ENCODE measurements at regions not wholly inside any gene's neighbourhood (a gene's known extent, or its start where the extent isn't known, plus 50 kb on each side); places are given as distances from the start of the nearest gene placed in this dataset.
A peak's percentile ranks its signal among the peaks of the same experiment; 100 is the strongest.

- TF ChIP-seq CTCF (IDR thresholded peaks at IDR 0.05; ENCODE audit: control insufficient read depth, insufficient read depth, low read depth, low read length, missing control alignments), result no peak
- DNase-seq (ENCODE audit: low read depth), result no peak
- H3K4me3 ChIP-seq (ENCODE audit: control insufficient read depth, low read depth, low read length), result no peak overlapping the region
Measured at GRCh38 chr7:142414135-142414534, 156.3 kb upstream of the PRSS58 start.

- no peak for DNase-seq (ENCODE audit: low read depth)
- no peak for TF ChIP-seq CTCF (IDR thresholded peaks at IDR 0.05; ENCODE audit: control insufficient read depth, insufficient read depth, low read depth, low read length, missing control alignments)
Measured at GRCh38 chr7:142413280-142414000, 155.6 kb upstream of the PRSS58 start.

GRCh38 chr7:142412551-142413193 is 154.8 kb upstream of the PRSS58 start:
- TF ChIP-seq CTCF (IDR thresholded peaks at IDR 0.05; ENCODE audit: control insufficient read depth, insufficient read depth, low read depth, low read length, missing control alignments), result peak; percentile 86
- DNase-seq (ENCODE audit: low read depth), result peak; percentile 20

More at GRCh38 chr7:142413280-142414000, 155.6 kb upstream of the PRSS58 start:
- no peak overlapping the region for H3K4me3 ChIP-seq (ENCODE audit: control insufficient read depth, low read depth, low read length)

DNA sequence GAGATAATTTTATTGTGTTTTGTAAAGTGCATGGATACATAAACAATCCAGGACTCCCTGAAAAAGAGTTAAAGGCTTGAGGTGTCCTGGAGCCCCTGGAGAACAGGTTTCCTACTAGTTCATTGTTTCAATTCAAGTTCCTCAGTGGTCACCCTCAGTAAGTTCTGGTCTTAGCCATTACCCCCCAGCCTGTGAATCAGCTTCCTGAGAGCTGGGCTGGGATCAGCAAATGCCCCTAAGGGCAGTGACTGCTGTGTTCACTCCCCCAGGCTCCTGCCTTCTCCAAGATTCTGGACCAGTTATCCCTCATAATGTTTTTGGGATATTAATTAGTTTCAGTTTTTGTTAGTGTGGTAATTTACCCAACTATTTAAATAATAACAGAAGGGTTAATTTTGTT is 151.6 kb upstream of the PRSS58 start:
- no peak for TF ChIP-seq CTCF (IDR thresholded peaks at IDR 0.05; ENCODE audit: control insufficient read depth, insufficient read depth, low read depth, low read length, missing control alignments)
- DNase-seq (ENCODE audit: low read depth), result no peak
- no peak overlapping the region for H3K4me3 ChIP-seq (ENCODE audit: control insufficient read depth, low read depth, low read length)

More at GRCh38 chr7:142412551-142413193, 154.8 kb upstream of the PRSS58 start:
- H3K4me3 ChIP-seq (ENCODE audit: control insufficient read depth, low read depth, low read length), result no peak overlapping the region

DNA sequence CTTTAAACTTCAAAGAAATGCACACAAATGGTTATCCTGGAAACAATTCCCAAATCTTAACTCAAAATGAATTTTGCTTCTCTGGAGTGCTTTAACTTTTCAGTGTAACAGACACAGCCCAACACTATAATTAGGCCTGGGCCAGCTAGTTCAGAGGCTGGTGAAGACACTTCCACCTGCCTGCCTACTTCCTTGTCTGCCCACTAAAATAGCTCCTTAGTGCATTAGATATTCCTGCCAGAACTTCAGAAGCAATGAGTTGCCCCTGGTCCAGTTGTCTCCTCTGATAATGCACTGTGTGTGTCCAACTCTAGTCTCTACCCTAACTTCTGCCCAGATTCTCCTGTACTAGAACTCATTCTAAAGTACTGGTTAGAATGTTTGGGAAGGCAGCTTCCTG is 150.9 kb upstream of the PRSS58 start:
- DNase-seq (ENCODE audit: low read depth), result no peak
- no peak overlapping the region for H3K4me3 ChIP-seq (ENCODE audit: control insufficient read depth, low read depth, low read length)
- no peak for TF ChIP-seq CTCF (IDR thresholded peaks at IDR 0.05; ENCODE audit: control insufficient read depth, insufficient read depth, low read depth, low read length, missing control alignments)

GRCh38 chr7:142407939-142408570 is 150.2 kb upstream of the PRSS58 start:
- no peak for DNase-seq (ENCODE audit: low read depth)
- TF ChIP-seq CTCF (IDR thresholded peaks at IDR 0.05; ENCODE audit: control insufficient read depth, insufficient read depth, low read depth, low read length, missing control alignments), result no peak
- no peak overlapping the region; the same call in 1 of the 2 replicates for H3K4me3 ChIP-seq (ENCODE audit: control insufficient read depth, low read depth, low read length)
